ENCODE measurements at regions not wholly inside any gene's neighbourhood (a gene's known extent, or its start where the extent isn't known, plus 50 kb on each side); places are given as distances from the start of the nearest gene placed in this dataset.

DNA sequence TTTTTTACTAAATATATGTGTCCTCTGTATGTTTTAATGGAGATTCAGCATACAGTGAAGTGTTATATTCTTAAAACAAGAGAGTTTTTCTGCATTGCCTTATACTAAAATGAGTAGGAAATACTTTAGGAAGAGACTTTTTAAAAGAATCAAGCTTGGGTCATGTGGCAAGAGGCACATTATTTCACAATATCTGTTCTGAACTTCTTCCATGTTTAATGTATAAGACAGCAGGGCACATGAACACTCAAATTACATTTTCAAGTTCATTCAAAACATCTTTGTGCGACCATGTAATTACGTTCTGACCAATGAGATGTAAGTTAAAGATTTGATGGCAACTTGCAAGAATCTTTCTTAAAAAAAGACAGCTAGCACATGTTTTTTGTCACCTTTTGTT lies 1055.9 kb downstream of the NR2F1-AS1 start:
- no peaks in the 10 kb centered on the region for H3K36me3 ChIP-seq (ENCODE audit: insufficient read depth in 1 of 2, low read depth in 1 of 2)
- TF ChIP-seq, protein P1, sequence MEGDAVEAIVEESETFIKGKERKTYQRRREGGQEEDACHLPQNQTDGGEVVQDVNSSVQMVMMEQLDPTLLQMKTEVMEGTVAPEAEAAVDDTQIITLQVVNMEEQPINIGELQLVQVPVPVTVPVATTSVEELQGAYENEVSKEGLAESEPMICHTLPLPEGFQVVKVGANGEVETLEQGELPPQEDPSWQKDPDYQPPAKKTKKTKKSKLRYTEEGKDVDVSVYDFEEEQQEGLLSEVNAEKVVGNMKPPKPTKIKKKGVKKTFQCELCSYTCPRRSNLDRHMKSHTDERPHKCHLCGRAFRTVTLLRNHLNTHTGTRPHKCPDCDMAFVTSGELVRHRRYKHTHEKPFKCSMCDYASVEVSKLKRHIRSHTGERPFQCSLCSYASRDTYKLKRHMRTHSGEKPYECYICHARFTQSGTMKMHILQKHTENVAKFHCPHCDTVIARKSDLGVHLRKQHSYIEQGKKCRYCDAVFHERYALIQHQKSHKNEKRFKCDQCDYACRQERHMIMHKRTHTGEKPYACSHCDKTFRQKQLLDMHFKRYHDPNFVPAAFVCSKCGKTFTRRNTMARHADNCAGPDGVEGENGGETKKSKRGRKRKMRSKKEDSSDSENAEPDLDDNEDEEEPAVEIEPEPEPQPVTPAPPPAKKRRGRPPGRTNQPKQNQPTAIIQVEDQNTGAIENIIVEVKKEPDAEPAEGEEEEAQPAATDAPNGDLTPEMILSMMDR (IDR thresholded peaks at IDR 0.05), result no peak
- H3K4me3 ChIP-seq, result no peak overlapping the region
- WGBS, 3 donors, result 69 to 72% (median 70%) methylated on average over 2 of the region's 2 CpGs
- intact Hi-C loops (cut with DNase I), result no loop called here
- H3K4me1 ChIP-seq, result no peaks in the 10 kb centered on the region
- H3K27ac ChIP-seq, result no peak overlapping the region
- H3K27me3 ChIP-seq (ENCODE audit: insufficient read depth in 3 of 3, low read length in 2 of 3), result no peaks in the 10 kb centered on the region
- no peaks in the 10 kb centered on the region for H3K9me3 ChIP-seq
- no peak for ATAC-seq
- no peak for DNase-seq

DNA sequence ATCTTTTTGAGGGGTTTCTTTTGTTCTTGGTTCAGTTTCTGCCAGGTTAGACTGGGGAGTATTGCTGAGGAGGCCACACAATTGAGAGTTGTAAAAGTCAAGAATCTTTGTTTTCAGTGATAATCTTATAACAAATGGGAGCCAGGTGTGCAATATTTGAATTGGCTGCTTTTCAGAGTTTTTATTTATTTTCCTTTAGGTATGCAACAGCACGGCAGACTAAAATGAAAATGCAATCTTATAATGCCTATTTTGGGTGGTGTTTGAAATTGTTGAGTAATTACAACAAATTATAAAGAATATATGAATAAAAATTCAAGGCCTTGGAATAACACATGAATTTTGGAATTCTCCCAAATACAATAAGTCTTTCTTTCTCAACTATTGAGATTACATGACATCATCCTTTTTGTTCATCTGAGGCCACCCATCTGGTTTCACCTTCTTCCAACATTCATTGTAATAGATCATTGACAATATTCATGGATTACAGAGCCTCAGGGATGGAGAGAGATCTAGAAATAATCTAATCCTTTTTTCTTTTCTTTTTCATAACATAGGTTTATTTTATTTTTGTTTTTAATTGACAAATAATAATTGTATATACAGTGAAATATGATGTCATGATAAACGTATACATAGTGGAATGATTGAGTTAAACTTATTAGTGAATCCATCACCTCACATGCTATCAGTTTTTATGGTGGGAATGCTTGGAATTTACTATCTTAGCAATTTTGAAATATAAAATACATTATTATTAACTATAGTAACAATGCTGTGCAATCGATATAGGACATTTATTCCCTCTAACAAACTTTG lies 1061.0 kb downstream of the NR2F1-AS1 start:
- TF ChIP-seq, protein P1 (IDR thresholded peaks at IDR 0.05), result no peak
- Histone ChIP-seq H3K27ac (no peak overlapping the region), H3K4me1 (no peaks in the 10 kb centered on the region), H3K4me3 (no peak overlapping the region), H3K27me3 (ENCODE audit: insufficient read depth in 3 of 3, low read length in 2 of 3) (no peaks in the 10 kb centered on the region), H3K9me3 (no peaks in the 10 kb centered on the region), H3K36me3 (ENCODE audit: insufficient read depth in 1 of 2, low read depth in 1 of 2) (no peaks in the 10 kb centered on the region)
- DNase-seq (no peak), ATAC-seq (no peak)
- intact Hi-C loops (cut with DNase I), result loop anchor here in 1 of 2 donors (5.0 kb wide), 1 partner anchor 1272 kb away; no protein-coding TSS in a partner anchor
- WGBS, 3 donors, result 68 to 71% (median 69%) methylated on average over 3 of the region's 3 CpGs

DNA sequence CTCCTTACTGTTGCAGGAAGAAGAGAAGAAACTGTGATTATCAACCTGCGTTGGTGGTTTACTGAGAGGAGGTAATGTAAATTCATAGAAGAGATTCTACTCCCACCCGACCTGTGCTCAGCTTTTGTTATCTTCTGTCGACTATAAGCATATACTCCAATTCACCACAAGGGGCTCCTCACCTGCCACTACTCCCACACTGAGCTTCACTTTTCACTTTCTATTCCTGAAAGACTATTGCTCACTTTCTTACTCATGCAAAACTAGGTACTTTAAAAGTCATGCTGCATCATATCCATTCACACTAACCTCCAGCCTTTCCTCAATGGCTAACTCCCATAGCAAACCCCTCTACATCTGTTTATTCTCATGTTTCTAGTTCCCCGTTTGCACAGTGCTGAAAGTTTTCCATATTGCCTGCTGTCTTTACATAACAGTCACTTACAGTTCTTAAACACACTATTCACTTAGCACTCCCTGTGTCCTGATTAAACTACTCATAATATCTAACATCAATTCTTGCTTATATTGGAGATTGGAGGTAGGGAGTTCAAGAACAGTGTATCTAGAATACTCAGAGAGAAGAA lies 1062.6 kb downstream of the NR2F1-AS1 start:
- H3K4me3 ChIP-seq, result no peak overlapping the region
- no peaks in the 10 kb centered on the region for H3K36me3 ChIP-seq (ENCODE audit: insufficient read depth in 1 of 2, low read depth in 1 of 2)
- DNase-seq (no peak), ATAC-seq (peak in 2 of 4 donors; percentile 50 to 58)
- H3K9me3 ChIP-seq, result no peaks in the 10 kb centered on the region
- no peak overlapping the region for H3K27ac ChIP-seq
- H3K27me3 ChIP-seq (ENCODE audit: insufficient read depth in 3 of 3, low read length in 2 of 3), result no peaks in the 10 kb centered on the region
- TF ChIP-seq, protein P1 (IDR thresholded peaks at IDR 0.05), result peak; percentile 31
- no peaks in the 10 kb centered on the region for H3K4me1 ChIP-seq
- 32 to 39% (median 33%) methylated on average over 4 of the region's 4 CpGs for WGBS, 3 donors
- intact Hi-C loops (cut with DNase I), result no loop called here

DNA sequence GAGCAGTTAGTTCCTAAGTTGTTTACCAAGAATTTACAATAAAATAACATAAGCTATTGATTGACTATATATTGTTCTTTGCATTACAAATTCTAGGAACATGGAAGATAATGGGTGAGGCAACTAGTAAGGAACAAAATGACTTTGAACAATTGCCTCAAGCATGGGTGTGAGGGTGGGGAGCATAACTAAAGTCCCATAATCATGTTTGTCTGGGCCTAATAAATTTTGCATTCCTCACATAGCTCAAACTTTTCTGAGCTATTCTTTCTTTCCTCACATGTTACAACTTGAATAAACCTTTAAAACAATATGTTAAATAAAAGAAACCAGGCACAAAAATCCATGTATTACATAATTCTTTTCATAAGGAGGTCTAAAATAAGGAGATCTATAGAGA lies 1066.1 kb downstream of the NR2F1-AS1 start:
- intact Hi-C loops (cut with DNase I), result no loop called here
- Histone ChIP-seq H3K9me3 (peaks cover 11% of the 10 kb centered on the region), H3K36me3 (ENCODE audit: insufficient read depth in 1 of 2, low read depth in 1 of 2) (no peaks in the 10 kb centered on the region), H3K27ac (no peak overlapping the region), H3K27me3 (ENCODE audit: insufficient read depth in 3 of 3, low read length in 2 of 3) (no peaks in the 10 kb centered on the region), H3K4me1 (no peaks in the 10 kb centered on the region), H3K4me3 (no peak overlapping the region)
- ATAC-seq (no peak), DNase-seq (no peak)
- TF ChIP-seq, protein P1 (IDR thresholded peaks at IDR 0.05), result no peak
